GM10266 (cell line): ENCODE measurements at regions not wholly inside any gene's neighbourhood (a gene's known extent, or its start where the extent isn't known, plus 50 kb on each side); places are given as distances from the start of the nearest gene placed in this dataset.

Experiments used
- DNase-seq: peaks from one replicate; pipeline ENCODE4 v3.0.0; 2012; ENCODE audit errors: extremely low spot score
- TF ChIP-seq, protein P1 (sequence below): IDR thresholded peaks from 2 replicates; pipeline ENCODE4 v1.5.1; 2012; ENCODE audit warnings: mild to moderate bottlenecking, low read depth; ENCODE audit not compliant: control insufficient read depth, insufficient read depth; ENCODE audit errors: missing control alignments

DNA sequence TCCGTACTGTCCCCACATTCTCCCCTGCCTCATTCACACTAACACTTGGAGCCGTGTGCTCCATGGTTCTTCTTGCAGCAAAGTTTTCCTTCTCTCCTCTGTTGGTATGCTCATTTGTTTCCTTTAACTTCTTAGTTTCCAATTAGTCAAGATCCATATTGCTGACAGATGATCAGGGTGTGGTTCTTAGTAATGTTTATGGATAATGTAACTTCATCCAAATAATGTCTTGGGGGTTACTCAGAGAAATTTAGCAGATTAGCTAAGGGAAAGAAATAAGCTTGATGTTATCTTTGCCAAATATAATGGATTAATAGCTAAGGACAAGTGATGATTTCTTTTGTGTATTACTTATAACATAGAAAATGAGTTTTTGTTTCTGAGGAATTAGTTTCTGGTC lies 174.4 kb downstream of the NUFIP1 start:
- DNase-seq: no peak
- TF ChIP-seq, protein P1, sequence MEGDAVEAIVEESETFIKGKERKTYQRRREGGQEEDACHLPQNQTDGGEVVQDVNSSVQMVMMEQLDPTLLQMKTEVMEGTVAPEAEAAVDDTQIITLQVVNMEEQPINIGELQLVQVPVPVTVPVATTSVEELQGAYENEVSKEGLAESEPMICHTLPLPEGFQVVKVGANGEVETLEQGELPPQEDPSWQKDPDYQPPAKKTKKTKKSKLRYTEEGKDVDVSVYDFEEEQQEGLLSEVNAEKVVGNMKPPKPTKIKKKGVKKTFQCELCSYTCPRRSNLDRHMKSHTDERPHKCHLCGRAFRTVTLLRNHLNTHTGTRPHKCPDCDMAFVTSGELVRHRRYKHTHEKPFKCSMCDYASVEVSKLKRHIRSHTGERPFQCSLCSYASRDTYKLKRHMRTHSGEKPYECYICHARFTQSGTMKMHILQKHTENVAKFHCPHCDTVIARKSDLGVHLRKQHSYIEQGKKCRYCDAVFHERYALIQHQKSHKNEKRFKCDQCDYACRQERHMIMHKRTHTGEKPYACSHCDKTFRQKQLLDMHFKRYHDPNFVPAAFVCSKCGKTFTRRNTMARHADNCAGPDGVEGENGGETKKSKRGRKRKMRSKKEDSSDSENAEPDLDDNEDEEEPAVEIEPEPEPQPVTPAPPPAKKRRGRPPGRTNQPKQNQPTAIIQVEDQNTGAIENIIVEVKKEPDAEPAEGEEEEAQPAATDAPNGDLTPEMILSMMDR: no peak

DNA sequence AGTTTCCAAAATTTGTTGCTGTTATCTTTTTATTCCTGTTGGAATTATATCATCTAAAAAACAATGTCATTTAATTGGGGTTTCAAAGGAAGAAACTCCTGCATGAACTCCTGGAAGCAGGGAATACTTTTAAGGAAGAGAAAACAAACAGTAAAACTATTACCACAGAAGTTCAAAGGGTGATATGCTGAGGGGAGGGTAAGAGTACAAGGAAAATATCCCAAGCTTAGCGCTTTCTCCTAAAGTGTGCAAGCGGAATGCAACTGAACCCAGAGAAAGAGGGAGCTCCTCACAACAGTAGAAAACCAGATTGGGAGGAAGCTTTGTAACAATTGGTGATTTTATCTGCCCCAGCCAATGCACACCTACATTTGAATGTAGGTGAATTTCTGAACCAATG lies 175.1 kb downstream of the NUFIP1 start:
- TF ChIP-seq, protein P1: no peak

DNA sequence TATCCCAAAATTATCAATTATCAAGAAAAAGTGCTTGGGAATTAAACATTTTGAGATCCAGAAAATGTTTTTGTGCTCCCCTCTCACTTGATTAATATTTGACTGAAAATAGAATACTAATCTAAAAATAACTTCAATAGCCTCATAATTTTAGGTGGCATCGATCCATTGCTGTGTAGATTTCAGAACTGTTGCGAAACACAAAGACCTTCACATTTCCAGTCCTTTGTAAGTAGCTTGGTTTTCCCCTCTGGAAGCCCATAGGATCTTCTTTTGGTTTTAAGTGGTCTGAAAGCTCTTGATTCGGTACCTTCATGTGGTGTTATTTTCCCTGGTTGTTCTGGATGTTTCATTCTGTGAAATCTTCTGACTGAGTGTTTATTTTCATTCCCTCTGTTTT lies 176.5 kb downstream of the NUFIP1 start:
- TF ChIP-seq, protein P1: no peak
- no peak for DNase-seq

More for the DNA sequence above, 175.1 kb downstream of the NUFIP1 start:
- DNase-seq: no peak

DNA sequence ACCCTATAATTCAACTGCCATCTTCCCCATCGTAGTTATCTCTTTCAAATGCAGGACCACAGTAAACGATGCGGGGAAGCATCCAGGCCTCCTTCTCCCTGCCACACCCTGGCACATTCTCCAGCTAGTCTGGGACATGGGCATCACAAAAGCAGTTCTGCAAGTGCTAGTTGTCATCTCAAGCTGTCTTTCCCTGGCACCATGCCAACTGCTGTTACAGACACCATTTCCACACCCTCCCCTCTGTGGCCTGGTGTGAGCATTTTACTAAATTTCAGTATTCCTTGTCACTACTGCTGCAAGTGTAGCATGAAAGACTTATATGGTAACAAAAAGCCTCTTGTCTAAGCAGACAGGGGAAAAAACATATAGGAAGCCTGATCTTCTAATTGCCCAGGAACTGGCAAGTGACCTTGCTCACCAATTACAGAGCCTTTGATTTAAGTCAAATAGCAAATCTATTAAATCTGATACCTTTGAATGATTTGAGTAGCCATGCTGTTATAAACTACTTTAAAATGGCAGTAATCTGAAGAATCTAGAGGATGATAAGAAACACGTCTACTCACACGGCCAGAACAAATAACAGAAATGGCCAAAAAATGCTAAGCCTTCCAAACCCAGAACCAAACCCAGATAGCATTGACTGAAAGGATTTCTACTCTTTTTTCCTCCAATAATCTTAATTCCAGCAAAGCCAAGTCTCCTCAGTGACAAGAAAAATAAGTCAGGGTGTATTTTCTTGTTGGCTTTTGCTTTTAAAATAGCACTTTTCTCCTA lies 179.0 kb downstream of the NUFIP1 start:
- no peak for DNase-seq

DNA sequence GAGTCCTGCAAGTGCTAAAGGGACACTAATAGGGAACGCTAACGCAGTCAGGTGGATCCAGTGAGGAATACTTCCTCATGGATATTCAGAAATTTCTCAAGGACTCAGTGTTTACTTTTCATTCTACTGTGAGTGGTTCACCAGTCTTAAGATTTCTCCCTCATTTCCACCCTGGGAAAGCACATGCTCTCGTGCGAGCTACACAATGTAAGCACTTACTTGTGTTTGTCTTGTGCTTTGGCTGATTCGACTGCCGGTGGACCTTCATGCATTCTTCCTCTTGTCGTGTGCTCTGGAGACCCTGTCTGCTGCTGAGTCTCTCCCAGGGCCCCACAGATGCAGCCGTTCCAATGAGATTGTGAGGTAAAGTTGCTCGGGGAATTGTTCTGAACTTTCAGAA lies 180.1 kb downstream of the NUFIP1 start:
- no peak for DNase-seq

More for the DNA sequence above, 179.0 kb downstream of the NUFIP1 start:
- TF ChIP-seq, protein P1: no peak

DNA sequence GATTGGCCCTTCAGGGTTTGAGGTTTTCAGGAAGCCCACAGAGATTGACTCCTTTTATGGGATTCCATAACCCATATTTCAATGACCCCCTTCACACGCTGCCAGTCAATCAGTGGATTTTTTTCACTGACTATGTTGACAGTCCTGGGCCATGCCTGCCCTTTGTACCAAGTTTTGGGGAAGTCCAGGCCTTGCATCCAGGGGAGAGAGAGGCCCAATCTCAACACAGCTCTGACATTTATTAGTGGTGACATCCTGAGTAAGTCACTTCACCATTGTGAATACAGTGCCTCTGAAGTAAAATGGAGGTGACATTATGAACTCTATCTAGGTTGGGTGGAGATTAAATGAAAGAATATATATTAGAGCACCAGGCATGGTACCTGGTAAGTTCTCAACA lies 181.1 kb downstream of the NUFIP1 start:
- TF ChIP-seq, protein P1: no peak
- DNase-seq: no peak

More for the DNA sequence above, 180.1 kb downstream of the NUFIP1 start:
- TF ChIP-seq, protein P1: no peak

DNA sequence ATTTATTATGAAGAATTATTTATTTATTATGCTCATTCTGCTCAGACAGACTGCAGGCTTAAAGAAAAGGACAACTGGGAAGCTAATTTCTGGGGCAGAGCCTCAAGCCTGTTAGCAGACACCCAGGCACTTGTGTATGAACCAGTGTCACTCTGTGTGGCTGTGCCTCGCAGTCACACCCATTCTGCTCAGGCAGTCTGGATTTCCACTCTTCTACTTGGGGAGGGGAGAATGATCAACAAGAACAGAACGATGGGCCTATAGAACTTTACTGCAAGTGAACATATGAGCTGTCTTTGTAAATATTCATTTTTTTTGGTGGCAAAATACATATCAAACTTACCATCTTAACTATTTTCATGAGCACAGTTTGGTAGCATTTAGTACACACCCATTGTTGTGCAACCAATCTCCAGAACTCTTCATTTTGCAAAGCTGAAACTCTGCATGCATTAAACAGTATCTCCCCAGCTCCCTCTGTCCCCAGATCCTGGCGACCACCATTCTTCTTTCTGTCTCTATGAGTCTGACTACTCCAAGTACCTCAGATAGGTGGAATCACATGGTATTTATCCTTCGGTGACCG lies 181.7 kb downstream of the NUFIP1 start:
- TF ChIP-seq, protein P1: no peak
- DNase-seq: no peak
